ENCODE measurements at regions not wholly inside any gene's neighbourhood (a gene's known extent, or its start where the extent isn't known, plus 50 kb on each side); places are given as distances from the start of the nearest gene placed in this dataset.
"Not testable (repeated sequence)": the region's sequence is repeated elsewhere in the genome, so short reads cannot be mapped to it uniquely, and the experiment has no call there.

DNA sequence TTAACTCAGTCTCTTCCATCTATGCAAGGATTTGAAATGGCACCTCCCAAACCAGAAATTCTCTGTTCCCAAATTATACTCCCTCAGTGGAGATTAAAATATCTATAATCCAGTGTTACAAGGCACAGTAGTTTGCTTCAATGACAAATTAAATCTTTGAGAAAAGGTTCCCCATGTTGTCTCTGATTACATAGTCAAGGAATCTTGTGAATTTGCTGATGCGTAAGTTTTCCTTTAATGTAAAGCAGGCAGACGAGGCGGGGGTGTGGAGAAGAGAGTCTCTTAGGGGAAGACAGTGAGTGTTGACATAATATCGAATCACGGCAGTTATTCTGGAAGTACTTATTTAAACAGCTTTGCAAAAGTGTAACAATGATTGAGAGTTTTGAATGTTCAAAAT is 236.4 kb upstream of the RARB start:
- no peak overlapping the region for H3K4me3 ChIP-seq (ENCODE audit: low read length)
- H3K27ac ChIP-seq (ENCODE audit: low read length) = no peak overlapping the region
- H3K36me3 ChIP-seq (ENCODE audit: control insufficient read depth, insufficient read depth, low read length) = no peaks in the 10 kb centered on the region
- no peak for DNase-seq (ENCODE audit: low read depth, low spot score)
- H3K9me3 ChIP-seq (ENCODE audit: control insufficient read depth, insufficient read depth, low read length) = no peaks in the 10 kb centered on the region
- WGBS (ENCODE audit: insufficient coverage, insufficient read length) = no CpG with 5 or more reads among the region's 5 CpGs
- no peaks in the 10 kb centered on the region for H3K4me1 ChIP-seq (ENCODE audit: control insufficient read depth, insufficient read depth, low read length)
- no peaks in the 10 kb centered on the region for H3K27me3 ChIP-seq (ENCODE audit: control insufficient read depth, insufficient read depth, low read length)

DNA sequence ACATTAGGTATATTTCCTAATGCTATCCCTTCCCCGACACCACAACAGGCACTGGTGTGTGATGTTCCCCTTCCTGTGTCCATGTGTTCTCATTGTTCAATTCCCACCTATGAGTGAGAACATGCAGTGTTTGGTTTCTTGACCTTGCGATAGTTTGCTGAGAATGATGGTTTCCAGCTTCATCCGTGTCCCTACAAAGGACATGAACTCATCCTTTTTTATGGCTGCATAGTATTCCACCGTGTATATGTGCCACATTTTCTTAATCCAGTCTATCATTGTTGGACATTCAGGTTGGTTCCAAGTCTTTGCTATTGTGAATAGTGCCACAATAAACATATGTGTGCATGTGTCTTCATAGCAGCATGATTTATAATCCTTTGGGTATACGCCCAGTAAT is 228.5 kb upstream of the RARB start:
- H3K36me3 ChIP-seq (ENCODE audit: control insufficient read depth, insufficient read depth, low read length); H3K4me1 ChIP-seq (ENCODE audit: control insufficient read depth, insufficient read depth, low read length); H3K27me3 ChIP-seq (ENCODE audit: control insufficient read depth, insufficient read depth, low read length); H3K27ac ChIP-seq (ENCODE audit: low read length); DNase-seq (ENCODE audit: low read depth, low spot score); H3K4me3 ChIP-seq (ENCODE audit: low read length); H3K9me3 ChIP-seq (ENCODE audit: control insufficient read depth, insufficient read depth, low read length): not testable (repeated sequence)
- whole genome bisulfite sequencing (ENCODE audit: insufficient coverage, insufficient read length) = no CpG with 5 or more reads among the region's 5 CpGs

DNA sequence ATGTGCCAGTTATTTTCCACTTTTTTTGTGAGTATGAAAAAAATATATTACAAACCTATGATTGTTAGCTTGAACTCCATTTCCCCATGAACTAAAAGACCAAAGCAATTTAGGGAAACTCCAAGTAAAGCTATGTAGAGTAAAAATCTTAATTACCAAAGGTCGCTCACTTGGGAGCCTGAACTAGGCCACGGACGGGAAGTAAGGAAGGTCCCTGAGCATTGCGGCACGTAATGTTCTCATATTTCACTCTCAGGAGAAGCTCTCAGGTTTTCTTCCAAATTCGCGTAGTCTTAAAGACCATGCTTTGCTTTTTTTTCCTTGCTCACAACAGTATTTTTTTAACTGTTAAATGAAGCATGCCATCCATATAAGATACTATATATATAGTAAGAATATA is 215.3 kb upstream of the RARB start:
- Histone ChIP-seq H3K4me3 (ENCODE audit: low read length) (no peak overlapping the region), H3K27ac (ENCODE audit: low read length) (no peak overlapping the region), H3K9me3 (ENCODE audit: control insufficient read depth, insufficient read depth, low read length) (no peaks in the 10 kb centered on the region), H3K4me1 (ENCODE audit: control insufficient read depth, insufficient read depth, low read length) (no peaks in the 10 kb centered on the region), H3K27me3 (ENCODE audit: control insufficient read depth, insufficient read depth, low read length) (no peaks in the 10 kb centered on the region), H3K36me3 (ENCODE audit: control insufficient read depth, insufficient read depth, low read length) (no peaks in the 10 kb centered on the region)
- DNase-seq (ENCODE audit: low read depth, low spot score) = no peak
- WGBS (ENCODE audit: insufficient coverage, insufficient read length) = no CpG with 5 or more reads among the region's 7 CpGs

DNA sequence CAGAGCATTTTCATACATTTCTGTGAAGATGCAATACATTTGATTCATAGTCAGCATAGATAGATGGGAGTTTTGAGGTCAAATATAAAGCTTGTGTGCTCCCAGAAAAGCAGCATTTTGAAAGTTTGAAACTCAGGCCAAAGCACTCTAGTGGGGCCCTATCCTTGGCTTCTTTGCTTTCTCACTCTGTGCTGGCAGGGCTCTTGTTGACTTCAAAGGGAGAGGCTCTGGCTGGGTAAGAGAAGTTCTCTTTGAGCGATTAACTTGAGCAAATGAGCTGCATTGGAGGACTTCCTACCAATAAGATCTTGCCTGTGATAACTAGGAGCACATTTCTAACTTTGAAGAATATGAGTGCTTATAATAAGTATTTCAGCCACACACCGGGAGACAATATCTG is 214.0 kb upstream of the RARB start:
- H3K27ac ChIP-seq (ENCODE audit: low read length) = no peak overlapping the region
- H3K36me3 ChIP-seq (ENCODE audit: control insufficient read depth, insufficient read depth, low read length) = no peaks in the 10 kb centered on the region
- H3K27me3 ChIP-seq (ENCODE audit: control insufficient read depth, insufficient read depth, low read length) = no peaks in the 10 kb centered on the region
- WGBS (ENCODE audit: insufficient coverage, insufficient read length) = no CpG with 5 or more reads among the region's 2 CpGs
- no peaks in the 10 kb centered on the region for H3K9me3 ChIP-seq (ENCODE audit: control insufficient read depth, insufficient read depth, low read length)
- H3K4me1 ChIP-seq (ENCODE audit: control insufficient read depth, insufficient read depth, low read length) = no peaks in the 10 kb centered on the region
- H3K4me3 ChIP-seq (ENCODE audit: low read length) = no peak overlapping the region
- no peak for DNase-seq (ENCODE audit: low read depth, low spot score)

DNA sequence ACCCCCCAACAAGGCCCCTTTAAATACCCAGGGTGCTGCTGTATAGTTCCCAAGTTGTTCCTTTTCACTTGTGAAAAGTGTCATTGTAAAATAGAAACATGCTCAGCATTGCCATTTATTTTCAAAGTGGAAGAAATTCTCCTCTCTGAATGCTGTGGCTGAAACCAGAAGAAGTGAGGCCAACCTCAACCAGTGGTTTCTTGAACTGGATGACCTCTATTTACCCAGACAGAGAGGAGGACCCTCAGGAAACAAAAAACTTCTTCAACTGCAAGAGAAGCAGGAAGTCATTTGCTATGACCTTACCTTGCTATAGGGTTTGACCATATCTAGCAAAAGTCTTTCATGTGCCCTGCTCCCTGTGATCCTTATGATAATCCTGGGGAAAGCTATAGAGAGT is 209.7 kb upstream of the RARB start:
- H3K9me3 ChIP-seq (ENCODE audit: control insufficient read depth, insufficient read depth, low read length) = no peaks in the 10 kb centered on the region
- DNase-seq (ENCODE audit: low read depth, low spot score) = no peak
- no peak overlapping the region for H3K4me3 ChIP-seq (ENCODE audit: low read length)
- H3K27me3 ChIP-seq (ENCODE audit: control insufficient read depth, insufficient read depth, low read length) = no peaks in the 10 kb centered on the region
- H3K4me1 ChIP-seq (ENCODE audit: control insufficient read depth, insufficient read depth, low read length) = no peaks in the 10 kb centered on the region
- H3K36me3 ChIP-seq (ENCODE audit: control insufficient read depth, insufficient read depth, low read length) = no peaks in the 10 kb centered on the region
- H3K27ac ChIP-seq (ENCODE audit: low read length) = no peak overlapping the region

DNA sequence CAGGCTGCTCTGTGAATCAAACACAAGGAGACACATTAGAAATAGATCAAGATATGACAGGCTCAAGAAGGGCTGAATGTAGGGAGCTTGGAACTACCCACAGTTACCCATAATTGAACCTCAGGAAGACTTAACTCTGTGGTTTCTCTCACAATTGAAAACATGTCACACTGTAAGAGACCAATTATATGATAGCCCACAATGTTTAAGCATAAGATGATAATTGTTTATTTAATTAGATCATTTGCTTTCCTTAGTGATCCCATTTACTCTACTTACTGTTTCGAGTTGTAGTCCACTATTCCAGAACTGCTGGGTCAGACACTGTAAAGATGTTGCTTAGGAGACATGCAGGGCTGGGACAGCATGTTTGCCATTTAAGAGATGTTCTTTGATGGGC is 201.3 kb upstream of the RARB start:
- Histone ChIP-seq H3K4me3 (ENCODE audit: low read length) (no peak overlapping the region), H3K4me1 (ENCODE audit: control insufficient read depth, insufficient read depth, low read length) (no peaks in the 10 kb centered on the region), H3K9me3 (ENCODE audit: control insufficient read depth, insufficient read depth, low read length) (no peaks in the 10 kb centered on the region), H3K36me3 (ENCODE audit: control insufficient read depth, insufficient read depth, low read length) (no peaks in the 10 kb centered on the region), H3K27ac (ENCODE audit: low read length) (no peak overlapping the region), H3K27me3 (ENCODE audit: control insufficient read depth, insufficient read depth, low read length) (no peaks in the 10 kb centered on the region)
- DNase-seq (ENCODE audit: low read depth, low spot score) = no peak
- WGBS (ENCODE audit: insufficient coverage, insufficient read length) = no CpG with 5 or more reads among the region's 1 CpG

DNA sequence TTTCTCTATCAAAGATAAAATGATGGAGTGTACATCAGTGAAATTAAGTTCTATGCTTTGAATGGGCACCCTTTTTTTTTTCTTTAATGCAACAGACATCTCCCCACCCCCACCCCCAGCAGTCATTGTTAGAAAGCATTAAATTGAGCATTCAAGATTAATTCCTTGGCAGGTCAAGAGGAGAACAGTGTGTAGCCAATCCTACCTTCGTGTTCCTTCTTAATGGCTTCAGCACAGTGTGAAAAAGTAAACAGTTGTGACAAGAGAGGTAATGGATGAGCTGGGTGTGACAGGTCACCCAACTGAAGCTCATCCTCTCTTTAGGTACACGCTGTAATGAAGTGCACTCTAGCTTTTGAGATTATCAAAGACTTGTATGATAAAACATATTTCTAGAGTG is 198.5 kb upstream of the RARB start:
- no peak for DNase-seq (ENCODE audit: low read depth, low spot score)
- WGBS (ENCODE audit: insufficient coverage, insufficient read length) = no CpG with 5 or more reads among the region's 2 CpGs

DNA sequence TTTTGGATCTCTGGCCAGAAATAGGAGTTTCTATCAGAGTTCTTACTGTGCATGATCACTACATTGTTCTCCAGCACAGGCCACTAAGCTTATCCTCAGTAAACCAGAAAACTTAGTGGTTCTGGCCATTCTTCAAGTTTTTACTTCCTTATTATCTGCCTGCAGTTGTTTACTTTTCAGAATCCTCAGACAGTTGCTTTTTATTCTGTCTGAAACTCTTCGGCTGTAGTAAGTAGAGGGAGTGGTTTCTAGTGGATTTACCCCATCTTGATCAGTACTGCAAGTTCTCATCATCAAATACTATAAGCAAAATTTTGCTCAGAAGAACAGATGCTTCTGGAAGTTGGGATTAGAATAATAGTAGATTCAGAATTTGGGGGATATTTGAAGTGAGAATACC is 193.0 kb upstream of the RARB start:
- no peak for DNase-seq (ENCODE audit: low read depth, low spot score)
- no peaks in the 10 kb centered on the region for H3K27me3 ChIP-seq (ENCODE audit: control insufficient read depth, insufficient read depth, low read length)
- H3K4me1 ChIP-seq (ENCODE audit: control insufficient read depth, insufficient read depth, low read length) = no peaks in the 10 kb centered on the region
- no peak overlapping the region for H3K27ac ChIP-seq (ENCODE audit: low read length)
- no peak overlapping the region for H3K4me3 ChIP-seq (ENCODE audit: low read length)
- H3K9me3 ChIP-seq (ENCODE audit: control insufficient read depth, insufficient read depth, low read length) = no peaks in the 10 kb centered on the region
- H3K36me3 ChIP-seq (ENCODE audit: control insufficient read depth, insufficient read depth, low read length) = no peaks in the 10 kb centered on the region
- WGBS (ENCODE audit: insufficient coverage, insufficient read length) = no CpG with 5 or more reads among the region's 1 CpG

More for the DNA sequence above, 198.5 kb upstream of the RARB start:
- Histone ChIP-seq H3K4me1 (ENCODE audit: control insufficient read depth, insufficient read depth, low read length) (no peaks in the 10 kb centered on the region), H3K9me3 (ENCODE audit: control insufficient read depth, insufficient read depth, low read length) (no peaks in the 10 kb centered on the region), H3K27ac (ENCODE audit: low read length) (no peak overlapping the region), H3K27me3 (ENCODE audit: control insufficient read depth, insufficient read depth, low read length) (no peaks in the 10 kb centered on the region), H3K4me3 (ENCODE audit: low read length) (no peak overlapping the region), H3K36me3 (ENCODE audit: control insufficient read depth, insufficient read depth, low read length) (no peaks in the 10 kb centered on the region)

DNA sequence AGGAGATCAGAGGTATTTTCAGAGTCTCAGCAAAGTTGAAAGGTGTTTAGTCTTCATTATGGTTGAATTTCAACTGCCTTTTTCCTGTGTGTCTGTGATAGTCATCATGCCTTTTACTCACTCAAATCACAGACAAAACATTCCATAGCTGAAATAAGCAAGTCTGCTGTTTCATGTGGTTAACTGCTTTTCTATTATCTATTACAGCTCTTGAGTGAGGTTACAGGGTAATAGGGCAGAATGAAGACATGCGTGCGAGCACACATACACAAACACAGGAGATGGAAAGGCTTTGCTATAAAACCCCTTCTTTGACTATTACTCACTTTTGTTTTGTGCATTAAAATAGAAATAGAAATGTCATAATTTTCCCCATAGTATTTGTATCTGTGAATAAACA is 192.6 kb upstream of the RARB start:
- H3K27me3 ChIP-seq (ENCODE audit: control insufficient read depth, insufficient read depth, low read length) = no peaks in the 10 kb centered on the region
- H3K9me3 ChIP-seq (ENCODE audit: control insufficient read depth, insufficient read depth, low read length) = no peaks in the 10 kb centered on the region
- no peak for DNase-seq (ENCODE audit: low read depth, low spot score)
- no CpG with 5 or more reads among the region's 2 CpGs for WGBS (ENCODE audit: insufficient coverage, insufficient read length)
- H3K4me3 ChIP-seq (ENCODE audit: low read length) = no peak overlapping the region
- no peak overlapping the region for H3K27ac ChIP-seq (ENCODE audit: low read length)
- H3K36me3 ChIP-seq (ENCODE audit: control insufficient read depth, insufficient read depth, low read length) = no peaks in the 10 kb centered on the region
- no peaks in the 10 kb centered on the region for H3K4me1 ChIP-seq (ENCODE audit: control insufficient read depth, insufficient read depth, low read length)

DNA sequence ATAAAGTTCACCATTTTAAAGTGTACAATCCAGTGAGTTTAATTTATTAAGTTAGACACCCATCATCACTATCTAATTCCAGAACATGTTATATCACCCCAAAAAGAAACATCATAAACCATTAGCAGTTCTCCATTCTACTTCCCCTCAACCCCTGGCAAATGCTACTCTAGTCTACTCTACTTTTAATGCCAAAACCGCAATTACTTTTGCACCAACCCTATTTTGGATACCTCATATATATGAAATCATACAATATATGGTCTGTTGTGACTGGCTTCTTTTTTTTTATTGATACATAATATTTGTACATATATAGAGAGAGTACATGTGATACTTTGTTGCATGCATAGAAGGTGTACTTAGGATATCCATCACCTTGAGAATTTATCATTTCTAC is 190.5 kb upstream of the RARB start:
- Histone ChIP-seq H3K4me3 (ENCODE audit: low read length) (no peak overlapping the region), H3K4me1 (ENCODE audit: control insufficient read depth, insufficient read depth, low read length) (no peaks in the 10 kb centered on the region), H3K9me3 (ENCODE audit: control insufficient read depth, insufficient read depth, low read length) (no peaks in the 10 kb centered on the region), H3K36me3 (ENCODE audit: control insufficient read depth, insufficient read depth, low read length) (no peaks in the 10 kb centered on the region), H3K27ac (ENCODE audit: low read length) (no peak overlapping the region), H3K27me3 (ENCODE audit: control insufficient read depth, insufficient read depth, low read length) (no peaks in the 10 kb centered on the region)
- DNase-seq (ENCODE audit: low read depth, low spot score) = no peak
- WGBS (ENCODE audit: insufficient coverage, insufficient read length) = no CpG with 5 or more reads among the region's 1 CpG

DNA sequence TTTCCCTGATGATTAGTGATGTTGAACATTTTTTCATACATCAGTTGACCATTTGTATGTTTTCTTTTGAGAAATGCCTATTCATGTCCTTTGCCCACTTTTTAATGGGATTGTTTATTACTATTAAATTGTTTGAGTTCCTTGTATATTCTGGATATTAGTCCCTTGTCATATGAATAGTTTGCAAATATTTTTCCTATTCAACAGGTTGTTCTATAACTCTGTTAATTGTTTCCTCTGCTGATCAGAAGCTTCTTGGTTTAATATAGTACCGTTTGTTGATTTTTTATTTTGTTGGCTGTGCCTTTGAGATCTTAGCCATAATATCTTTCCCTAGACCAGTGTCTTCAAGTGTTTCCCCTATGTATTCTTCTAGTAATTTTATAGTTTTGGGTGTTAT is 189.0 kb upstream of the RARB start:
- WGBS (ENCODE audit: insufficient coverage, insufficient read length) = no CpG with 5 or more reads among the region's 1 CpG
- H3K4me1 ChIP-seq (ENCODE audit: control insufficient read depth, insufficient read depth, low read length) = no peaks in the 10 kb centered on the region
- DNase-seq (ENCODE audit: low read depth, low spot score) = no peak
- H3K9me3 ChIP-seq (ENCODE audit: control insufficient read depth, insufficient read depth, low read length) = no peaks in the 10 kb centered on the region
- no peaks in the 10 kb centered on the region for H3K27me3 ChIP-seq (ENCODE audit: control insufficient read depth, insufficient read depth, low read length)
- no peak overlapping the region for H3K27ac ChIP-seq (ENCODE audit: low read length)
- H3K36me3 ChIP-seq (ENCODE audit: control insufficient read depth, insufficient read depth, low read length) = no peaks in the 10 kb centered on the region
- no peak overlapping the region for H3K4me3 ChIP-seq (ENCODE audit: low read length)
